Parathyroid adenoma (tissue), 2 donors: ENCODE measurements at regions not wholly inside any gene's neighbourhood (a gene's known extent, or its start where the extent isn't known, plus 50 kb on each side); places are given as distances from the start of the nearest gene placed in this dataset.

Experiments
- H2AFZ ChIP-seq: fragments of 300-600 bp; sonication (generic); one replicate; pipeline ENCODE4 v1.7.0; 2017; ENCODE audit warnings: antibody characterized with exemption, mild to moderate bottlenecking
- H3K27ac ChIP-seq: fragments of 300-600 bp; sonication (generic); one replicate; pipeline ENCODE4 v1.7.0; 2017
- H3K27me3 ChIP-seq: fragments of 300-600 bp; sonication (generic); one replicate; pipeline ENCODE4 v1.7.0; 2017; ENCODE audit warnings: low read length; ENCODE audit not compliant: control insufficient read depth, insufficient read depth
- H3K36me3 ChIP-seq: fragments of 300-600 bp; sonication (generic); one replicate; pipeline ENCODE4 v1.7.0; 2017; ENCODE audit warnings: low read length; ENCODE audit not compliant: control insufficient read depth, insufficient read depth
- H3K4me1 ChIP-seq: fragments of 300-600 bp; sonication (generic); one replicate; pipeline ENCODE4 v1.7.0; 2017; ENCODE audit warnings: control low read depth
- H3K4me2 ChIP-seq: fragments of 300-600 bp; sonication (generic); one replicate; pipeline ENCODE4 v1.7.0; 2017; ENCODE audit warnings: low read length
- H3K4me3 ChIP-seq: fragments of 300-600 bp; sonication (generic); one replicate; pipeline ENCODE4 v1.7.0; 2017; ENCODE audit warnings: low read depth, low read length
- H3K79me2 ChIP-seq: fragments of 300-600 bp; sonication (generic); one replicate; pipeline ENCODE4 v1.7.0; 2017; ENCODE audit warnings: control low read depth
- H3K9ac ChIP-seq: fragments of 300-600 bp; sonication (generic); one replicate; pipeline ENCODE4 v1.7.0; 2017; ENCODE audit warnings: mild to moderate bottlenecking
- H3K9me3 ChIP-seq: fragments of 300-600 bp; sonication (generic); one replicate; pipeline ENCODE4 v1.7.0; 2017; ENCODE audit warnings: low read length; ENCODE audit not compliant: control insufficient read depth
- CTCF ChIP-seq: fragments of 300-600 bp; sonication (generic); IDR thresholded peaks from one replicate; pipeline ENCODE4 v1.7.0; 2017; ENCODE audit warnings: antibody characterized with exemption, mild to moderate bottlenecking
- donor health status: primary hyperparathyroidism.

GRCh38 chr11:104781719-104782376 is 116.4 kb downstream of the CASP12 start:
- H3K27ac ChIP-seq: no peak overlapping the region
- no peaks in the 10 kb centered on the region for H3K79me2 ChIP-seq
- no peak overlapping the region for H3K9ac ChIP-seq
- TF ChIP-seq CTCF: no peak
- H3K36me3 ChIP-seq: no peaks in the 10 kb centered on the region
- no peak overlapping the region for H3K4me3 ChIP-seq
- no peaks in the 10 kb centered on the region for H3K27me3 ChIP-seq
- no peaks in the 10 kb centered on the region for H3K9me3 ChIP-seq
- H2AFZ ChIP-seq: no peak overlapping the region
- no peak overlapping the region for H3K4me2 ChIP-seq
- H3K4me1 ChIP-seq: no peaks in the 10 kb centered on the region

GRCh38 chr11:104781037-104781436 is 117.2 kb downstream of the CASP12 start:
- Histone ChIP-seq H3K27ac (no peak overlapping the region), H3K27me3 (no peaks in the 10 kb centered on the region), H3K36me3 (no peaks in the 10 kb centered on the region), H3K79me2 (no peaks in the 10 kb centered on the region), H3K9ac (no peak overlapping the region), H3K4me1 (no peaks in the 10 kb centered on the region), H3K4me3 (no peak overlapping the region), H3K9me3 (no peaks in the 10 kb centered on the region), H2AFZ (no peak overlapping the region), H3K4me2 (no peak overlapping the region)
- TF ChIP-seq CTCF: no peak

- H3K4me1 ChIP-seq: no peaks in the 10 kb centered on the region
- H3K4me3 ChIP-seq: no peak overlapping the region
- no peaks in the 10 kb centered on the region for H3K27me3 ChIP-seq
- H2AFZ ChIP-seq: no peak overlapping the region
- H3K79me2 ChIP-seq: no peaks in the 10 kb centered on the region
- H3K9ac ChIP-seq: no peak overlapping the region
- no peak for TF ChIP-seq CTCF
- no peak overlapping the region for H3K4me2 ChIP-seq
- no peaks in the 10 kb centered on the region for H3K9me3 ChIP-seq
- no peaks in the 10 kb centered on the region for H3K36me3 ChIP-seq
- no peak overlapping the region for H3K27ac ChIP-seq
These were observed 121.6 kb downstream of the CASP12 start for GRCh38 chr11:104776501-104777170.

- Histone ChIP-seq H3K27me3 (no peaks in the 10 kb centered on the region), H3K9ac (no peak overlapping the region), H2AFZ (no peak overlapping the region), H3K4me1 (no peaks in the 10 kb centered on the region), H3K27ac (no peak overlapping the region), H3K36me3 (no peaks in the 10 kb centered on the region), H3K9me3 (no peaks in the 10 kb centered on the region), H3K4me2 (no peak overlapping the region), H3K4me3 (no peak overlapping the region), H3K79me2 (no peaks in the 10 kb centered on the region)
- TF ChIP-seq CTCF: no peak
These were observed 123.7 kb downstream of the CASP12 start for GRCh38 chr11:104774578-104774977.

GRCh38 chr11:104772806-104773241 is 125.4 kb downstream of the CASP12 start:
- TF ChIP-seq CTCF: no peak
- no peaks in the 10 kb centered on the region for H3K36me3 ChIP-seq
- H3K4me2 ChIP-seq: no peak overlapping the region
- H3K9ac ChIP-seq: no peak overlapping the region
- H3K27ac ChIP-seq: no peak overlapping the region
- no peaks in the 10 kb centered on the region for H3K9me3 ChIP-seq
- H3K4me3 ChIP-seq: no peak overlapping the region
- H2AFZ ChIP-seq: no peak overlapping the region
- no peaks in the 10 kb centered on the region for H3K4me1 ChIP-seq
- no peaks in the 10 kb centered on the region for H3K79me2 ChIP-seq
- no peaks in the 10 kb centered on the region for H3K27me3 ChIP-seq
